Amniotic epithelial cell (primary cell): ENCODE measurements at regions not wholly inside any gene's neighbourhood (a gene's known extent, or its start where the extent isn't known, plus 50 kb on each side); places are given as distances from the start of the nearest gene placed in this dataset.

ENCODE experiments used
- DNase-seq: peaks from one replicate; pipeline ENCODE4 v3.0.0-alpha.2; 2010; ENCODE audit warnings: low read depth

GRCh38 chr2:236974752-236975151 lies 110.9 kb upstream of the COPS8 start:
- DNase-seq = no peak

GRCh38 chr2:236975766-236976165 lies 109.9 kb upstream of the COPS8 start:
- DNase-seq = no peak

- no peak for DNase-seq
Measured at GRCh38 chr2:236976266-236977062, 109.2 kb upstream of the COPS8 start.

- DNase-seq = no peak
Measured at GRCh38 chr2:236977063-236977851, 108.4 kb upstream of the COPS8 start.

- no peak for DNase-seq
Measured at GRCh38 chr2:236977852-236978398, 107.8 kb upstream of the COPS8 start.

- DNase-seq = no peak
Measured at GRCh38 chr2:236979664-236980063, 106.0 kb upstream of the COPS8 start.

GRCh38 chr2:236980961-236981360 lies 104.7 kb upstream of the COPS8 start:
- DNase-seq = no peak

GRCh38 chr2:236981701-236982485 lies 103.8 kb upstream of the COPS8 start:
- no peak for DNase-seq

GRCh38 chr2:236982693-236983455 lies 102.8 kb upstream of the COPS8 start:
- no peak for DNase-seq

- no peak for DNase-seq
Measured at GRCh38 chr2:236984046-236984445, 101.6 kb upstream of the COPS8 start.

GRCh38 chr2:236985761-236986339 lies 99.8 kb upstream of the COPS8 start:
- no peak for DNase-seq

- DNase-seq = no peak
Measured at GRCh38 chr2:236986524-236987330, 99.0 kb upstream of the COPS8 start.

GRCh38 chr2:236988216-236988615 lies 97.5 kb upstream of the COPS8 start:
- no peak for DNase-seq

GRCh38 chr2:236988690-236989624 lies 96.7 kb upstream of the COPS8 start:
- DNase-seq = no peak

GRCh38 chr2:236990552-236990951 lies 95.1 kb upstream of the COPS8 start:
- no peak for DNase-seq

- no peak for DNase-seq
Measured at GRCh38 chr2:236991874-236992273, 93.8 kb upstream of the COPS8 start.

- DNase-seq = no peak
Measured at GRCh38 chr2:236993286-236993685, 92.4 kb upstream of the COPS8 start.

GRCh38 chr2:236994361-236994760 lies 91.3 kb upstream of the COPS8 start:
- DNase-seq = no peak

GRCh38 chr2:236997069-236997715 lies 88.5 kb upstream of the COPS8 start:
- no peak for DNase-seq
